WI38 (cell line): ENCODE measurements at regions not wholly inside any gene's neighbourhood (a gene's known extent, or its start where the extent isn't known, plus 50 kb on each side); places are given as distances from the start of the nearest gene placed in this dataset.

Source experiments
- H3K4me3 ChIP-seq: 2 replicates; pipeline ENCODE4 v1.5.1; 2011; ENCODE audit warnings: low read depth, mild to moderate bottlenecking, control low read depth, low read length
- TF ChIP-seq, protein P1 (sequence below): IDR thresholded peaks from 2 replicates; pipeline ENCODE4 v1.5.1; 2012; ENCODE audit warnings: low read depth, mild to moderate bottlenecking, control low read depth, low read length

- TF ChIP-seq, protein P1, sequence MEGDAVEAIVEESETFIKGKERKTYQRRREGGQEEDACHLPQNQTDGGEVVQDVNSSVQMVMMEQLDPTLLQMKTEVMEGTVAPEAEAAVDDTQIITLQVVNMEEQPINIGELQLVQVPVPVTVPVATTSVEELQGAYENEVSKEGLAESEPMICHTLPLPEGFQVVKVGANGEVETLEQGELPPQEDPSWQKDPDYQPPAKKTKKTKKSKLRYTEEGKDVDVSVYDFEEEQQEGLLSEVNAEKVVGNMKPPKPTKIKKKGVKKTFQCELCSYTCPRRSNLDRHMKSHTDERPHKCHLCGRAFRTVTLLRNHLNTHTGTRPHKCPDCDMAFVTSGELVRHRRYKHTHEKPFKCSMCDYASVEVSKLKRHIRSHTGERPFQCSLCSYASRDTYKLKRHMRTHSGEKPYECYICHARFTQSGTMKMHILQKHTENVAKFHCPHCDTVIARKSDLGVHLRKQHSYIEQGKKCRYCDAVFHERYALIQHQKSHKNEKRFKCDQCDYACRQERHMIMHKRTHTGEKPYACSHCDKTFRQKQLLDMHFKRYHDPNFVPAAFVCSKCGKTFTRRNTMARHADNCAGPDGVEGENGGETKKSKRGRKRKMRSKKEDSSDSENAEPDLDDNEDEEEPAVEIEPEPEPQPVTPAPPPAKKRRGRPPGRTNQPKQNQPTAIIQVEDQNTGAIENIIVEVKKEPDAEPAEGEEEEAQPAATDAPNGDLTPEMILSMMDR: no peak
- no peak overlapping the region for H3K4me3 ChIP-seq
These were observed 54.1 kb upstream of the OPN4 start for GRCh38 chr10:86600296-86600695.

GRCh38 chr10:86601956-86602602, 52.3 kb upstream of the OPN4 start:
- TF ChIP-seq, protein P1: no peak

GRCh38 chr10:86603256-86603655, 51.1 kb upstream of the OPN4 start:
- TF ChIP-seq, protein P1: no peak
- H3K4me3 ChIP-seq: no peak overlapping the region

More at GRCh38 chr10:86601956-86602602, 52.3 kb upstream of the OPN4 start:
- no peak overlapping the region for H3K4me3 ChIP-seq
